Neutrophil (primary cell): ENCODE measurements at regions not wholly inside any gene's neighbourhood (a gene's known extent, or its start where the extent isn't known, plus 50 kb on each side); places are given as distances from the start of the nearest gene placed in this dataset.

Experiments used
- H3K27ac ChIP-seq: fragments of 200-600 bp; sonication (generic); 2 replicates; pipeline ENCODE4 v1.5.1; 2016; ENCODE audit warnings: mild to moderate bottlenecking, moderate library complexity
- H3K27me3 ChIP-seq: fragments of 200-600 bp; sonication (generic); 2 replicates; pipeline ENCODE4 v1.6.0; 2016; ENCODE audit warnings: mild to moderate bottlenecking
- H3K36me3 ChIP-seq: fragments of 200-600 bp; sonication (generic); 2 replicates; pipeline ENCODE4 v1.5.1; 2017
- H3K4me1 ChIP-seq, 2 experiments: fragments of 200-600 bp in 1 of 2; sonication (generic) in 1 of 2; 1 replicate in 1 of 2; 2 replicates in 1 of 2; pipeline versions ENCODE4 v1.5.1 to v1.6.1; 2013 to 2016; ENCODE audit warnings: low read depth in 1 of 2, low read length in 1 of 2, mild to moderate bottlenecking in 1 of 2, moderate library complexity in 1 of 2; ENCODE audit not compliant: control insufficient read depth in 1 of 2, insufficient read depth in 1 of 2
- H3K4me3 ChIP-seq, 2 experiments: fragments of 200-600 bp in 1 of 2; sonication (generic) in 1 of 2; 1 replicate in 1 of 2; 2 replicates in 1 of 2; pipeline ENCODE4 v1.5.1; 2013 to 2016; ENCODE audit warnings: low read depth in 1 of 2, low read length in 1 of 2, mild to moderate bottlenecking in 1 of 2, moderate library complexity in 1 of 2
- H3K9me3 ChIP-seq: fragments of 200-600 bp; sonication (generic); 2 replicates; pipeline ENCODE4 v1.5.1; 2016
- TF ChIP-seq, protein P1 (sequence below): fragments of 200-600 bp; sonication (generic); IDR thresholded peaks from 2 replicates; pipeline ENCODE4 v1.5.1; 2016; ENCODE audit warnings: antibody characterized with exemption

DNA sequence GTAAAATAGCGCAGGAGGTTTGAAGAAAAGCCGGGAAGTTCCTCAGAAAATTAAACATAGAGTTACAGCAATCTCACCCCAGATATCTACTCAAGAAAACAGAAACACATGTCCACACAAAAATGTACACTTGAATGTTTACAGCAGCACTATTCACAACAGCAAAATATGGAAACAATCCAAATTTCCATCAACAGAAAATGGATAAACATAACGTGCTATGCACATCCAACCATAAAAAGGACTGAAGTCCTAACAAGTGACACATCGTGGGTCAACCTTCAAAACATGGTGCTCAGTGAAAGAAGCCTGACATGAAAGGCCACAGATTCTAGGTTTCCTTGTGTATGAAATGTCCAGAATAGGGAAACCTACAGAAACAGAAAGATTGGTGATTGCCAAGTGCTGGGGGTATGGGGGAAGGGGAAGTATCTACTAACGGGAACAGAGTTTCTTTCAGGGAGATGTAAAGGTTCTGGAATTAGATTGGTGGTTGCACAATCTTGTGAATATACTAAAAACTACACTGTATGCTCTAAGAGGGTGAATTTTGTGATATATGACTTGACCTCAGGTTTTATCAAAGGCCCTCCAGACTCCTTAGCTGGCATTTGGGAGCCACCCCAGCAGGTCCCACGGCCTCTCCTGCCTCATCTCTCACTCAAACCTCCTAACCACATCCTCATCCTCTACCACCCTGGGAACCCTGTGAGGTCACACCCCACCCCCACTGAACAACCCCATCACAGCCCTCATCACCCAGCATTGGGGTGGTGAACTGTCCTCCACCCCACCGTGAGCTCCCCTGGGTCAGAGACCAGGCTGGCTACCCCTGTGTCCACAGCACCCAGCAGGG, 69.2 kb upstream of the PRR5 start:
- Histone ChIP-seq H3K4me1 (no peaks in the 10 kb centered on the region), H3K4me3 (no peak overlapping the region), H3K27me3 (no peaks in the 10 kb centered on the region), H3K27ac (no peak overlapping the region), H3K9me3 (no peaks in the 10 kb centered on the region), H3K36me3 (no peaks in the 10 kb centered on the region)
- TF ChIP-seq, protein P1, sequence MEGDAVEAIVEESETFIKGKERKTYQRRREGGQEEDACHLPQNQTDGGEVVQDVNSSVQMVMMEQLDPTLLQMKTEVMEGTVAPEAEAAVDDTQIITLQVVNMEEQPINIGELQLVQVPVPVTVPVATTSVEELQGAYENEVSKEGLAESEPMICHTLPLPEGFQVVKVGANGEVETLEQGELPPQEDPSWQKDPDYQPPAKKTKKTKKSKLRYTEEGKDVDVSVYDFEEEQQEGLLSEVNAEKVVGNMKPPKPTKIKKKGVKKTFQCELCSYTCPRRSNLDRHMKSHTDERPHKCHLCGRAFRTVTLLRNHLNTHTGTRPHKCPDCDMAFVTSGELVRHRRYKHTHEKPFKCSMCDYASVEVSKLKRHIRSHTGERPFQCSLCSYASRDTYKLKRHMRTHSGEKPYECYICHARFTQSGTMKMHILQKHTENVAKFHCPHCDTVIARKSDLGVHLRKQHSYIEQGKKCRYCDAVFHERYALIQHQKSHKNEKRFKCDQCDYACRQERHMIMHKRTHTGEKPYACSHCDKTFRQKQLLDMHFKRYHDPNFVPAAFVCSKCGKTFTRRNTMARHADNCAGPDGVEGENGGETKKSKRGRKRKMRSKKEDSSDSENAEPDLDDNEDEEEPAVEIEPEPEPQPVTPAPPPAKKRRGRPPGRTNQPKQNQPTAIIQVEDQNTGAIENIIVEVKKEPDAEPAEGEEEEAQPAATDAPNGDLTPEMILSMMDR = no peak

GRCh38 chr22:44630826-44631225, 71.2 kb upstream of the PRR5 start:
- no peaks in the 10 kb centered on the region for H3K4me1 ChIP-seq
- no peaks in the 10 kb centered on the region for H3K9me3 ChIP-seq
- H3K36me3 ChIP-seq = no peaks in the 10 kb centered on the region
- H3K27ac ChIP-seq = no peak overlapping the region
- TF ChIP-seq, protein P1 = no peak
- H3K27me3 ChIP-seq = no peaks in the 10 kb centered on the region
- no peak overlapping the region for H3K4me3 ChIP-seq

DNA sequence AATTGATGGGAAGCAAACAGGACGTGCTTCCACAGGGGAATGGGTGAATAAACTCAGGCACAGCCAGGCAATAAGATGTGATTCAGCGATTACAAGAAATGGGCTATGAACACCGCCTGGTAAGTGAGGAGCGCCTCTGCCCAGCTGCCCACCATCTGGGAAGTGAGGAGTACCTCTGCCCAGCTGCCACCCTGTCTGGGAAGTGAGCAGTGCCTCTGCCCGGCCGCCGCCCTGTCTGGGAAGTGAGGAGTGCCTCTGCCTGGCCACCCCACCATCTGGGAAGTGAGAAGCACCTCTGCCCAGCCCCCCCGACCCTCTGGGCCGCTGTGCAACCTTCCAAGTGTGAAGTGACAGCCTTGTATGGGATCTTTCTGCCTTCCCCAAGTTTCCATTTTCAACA, 73.2 kb upstream of the PRR5 start:
- Histone ChIP-seq H3K27me3 (no peaks in the 10 kb centered on the region), H3K4me1 (no peaks in the 10 kb centered on the region), H3K27ac (no peak overlapping the region), H3K9me3 (no peaks in the 10 kb centered on the region), H3K4me3 (no peak overlapping the region), H3K36me3 (no peaks in the 10 kb centered on the region)
- TF ChIP-seq, protein P1 = no peak

- TF ChIP-seq, protein P1 = no peak
- no peaks in the 10 kb centered on the region for H3K36me3 ChIP-seq
- H3K4me1 ChIP-seq = no peaks in the 10 kb centered on the region
- no peaks in the 10 kb centered on the region for H3K9me3 ChIP-seq
- H3K4me3 ChIP-seq = no peak overlapping the region
- H3K27me3 ChIP-seq = no peaks in the 10 kb centered on the region
- no peak overlapping the region for H3K27ac ChIP-seq
Measured at GRCh38 chr22:44628273-44628672, 73.7 kb upstream of the PRR5 start.

GRCh38 chr22:44627521-44628139, 74.4 kb upstream of the PRR5 start:
- Histone ChIP-seq H3K9me3 (no peaks in the 10 kb centered on the region), H3K27ac (no peak overlapping the region), H3K4me1 (no peaks in the 10 kb centered on the region), H3K36me3 (no peaks in the 10 kb centered on the region), H3K4me3 (no peak overlapping the region), H3K27me3 (no peaks in the 10 kb centered on the region)
- TF ChIP-seq, protein P1 = no peak
